OCI-LY7 (cell line): ENCODE measurements at regions not wholly inside any gene's neighbourhood (a gene's known extent, or its start where the extent isn't known, plus 50 kb on each side); places are given as distances from the start of the nearest gene placed in this dataset.

Experiments
- BruUV-seq: library from RNA; stranded (reverse); fragments of 400-500 nt; replicated peaks from 2 replicates; lab custom pipeline; 2021; lab: Mats Ljungman, UMichigan
- CTCF ChIA-PET: fragments of 300-600 bp; sonication (Branson Sonifier 250); formaldehyde crosslinking; loops from one replicate; lab custom pipeline; 2022; ENCODE audit warnings: antibody characterized with exemption; ENCODE audit not compliant: unreplicated experiment; lab: Charles Lee
- POLR2A ChIA-PET: fragments of 300-600 bp; sonication (Branson Sonifier 250); formaldehyde crosslinking; loops from one replicate; lab custom pipeline; 2022; ENCODE audit warnings: antibody characterized with exemption; lab: Charles Lee
- DNase-seq: peaks from one replicate; pipeline ENCODE4 v3.0.0-alpha.2; 2015; ENCODE audit warnings: low spot score
- H2AFZ ChIP-seq: fragments of 200-600 bp; sonication (generic), shearing (Covaris generic); 2 replicates; pipeline ENCODE4 v1.6.1; 2014; ENCODE audit warnings: mild to moderate bottlenecking, antibody characterized with exemption, low read length, moderate library complexity
- H3K27ac ChIP-seq: fragments of 200-600 bp; sonication (generic); 2 replicates; pipeline ENCODE4 v1.5.1; 2014; ENCODE audit warnings: mixed run types, low read depth, mild to moderate bottlenecking, moderate library complexity, low read length, inconsistent platforms; ENCODE audit not compliant: poor library complexity, severe bottlenecking
- H3K36me3 ChIP-seq: fragments of 200-600 bp; sonication (generic); 2 replicates; pipeline ENCODE4 v1.6.1; 2014; ENCODE audit warnings: mild to moderate bottlenecking, antibody characterized with exemption, low read length, moderate library complexity, mixed read lengths; ENCODE audit not compliant: insufficient read depth
- H3K4me1 ChIP-seq: fragments of 200-600 bp; sonication (generic); 2 replicates; pipeline ENCODE4 v1.5.1; 2014; ENCODE audit warnings: mild to moderate bottlenecking, low read length; ENCODE audit not compliant: insufficient read depth, poor library complexity, severe bottlenecking
- H3K4me2 ChIP-seq: fragments of 200-600 bp; sonication (generic); 2 replicates; pipeline ENCODE4 v1.6.1; 2014; ENCODE audit warnings: mild to moderate bottlenecking, low read length
- H3K4me3 ChIP-seq: fragments of 200-600 bp; sonication (generic); 2 replicates; pipeline ENCODE4 v1.5.1; 2014; ENCODE audit warnings: mild to moderate bottlenecking, low read depth, low read length; ENCODE audit not compliant: poor library complexity, severe bottlenecking
- H3K79me2 ChIP-seq: fragments of 200-600 bp; sonication (generic); 2 replicates; pipeline ENCODE4 v1.6.1; 2016; ENCODE audit warnings: low read depth, mild to moderate bottlenecking, low read length, moderate library complexity, mixed read lengths; ENCODE audit not compliant: insufficient read depth
- H3K9me2 ChIP-seq: fragments of 200-600 bp; sonication (generic); 2 replicates; pipeline ENCODE4 v1.6.1; 2016; ENCODE audit warnings: mild to moderate bottlenecking, low read length, mixed read lengths; ENCODE audit not compliant: insufficient read depth
- H3K9me3 ChIP-seq: fragments of 200-600 bp; sonication (generic); 2 replicates; pipeline ENCODE4 v1.6.1; 2014; ENCODE audit warnings: mild to moderate bottlenecking, mixed run types, low read length, mixed read lengths
- H4K20me1 ChIP-seq: fragments of 200-600 bp; sonication (generic); 2 replicates; pipeline ENCODE4 v1.6.1; 2014; ENCODE audit warnings: mild to moderate bottlenecking, antibody characterized with exemption, low read length, moderate library complexity, mixed read lengths; ENCODE audit not compliant: insufficient read depth
- CTCF ChIP-seq: fragments of 200-600 bp; sonication (generic); conservative IDR thresholded peaks from 2 replicates; pipeline ENCODE4 v1.5.1; 2014; ENCODE audit warnings: mild to moderate bottlenecking, antibody characterized with exemption, low read length, moderate library complexity, mixed read lengths
- EZH2phosphoT487 ChIP-seq: fragments of 200-600 bp; sonication (generic); IDR thresholded peaks from 2 replicates; pipeline ENCODE4 v1.6.1; 2018; ENCODE audit warnings: low read depth, borderline replicate concordance, mild to moderate bottlenecking, mixed run types, antibody characterized with exemption, low read length, moderate library complexity, mixed read lengths
- intact Hi-C: fragments of 100-400 bp; cut with micrococcal nuclease; formaldehyde crosslinking; loops from one replicate; pipeline ENCODE4 v1.10.0; 2022; ENCODE audit not compliant: unreplicated experiment

GRCh38 chr11:97149741-97150140 lies 759.9 kb downstream of the JRKL start:
- BruUV-seq = no TSS peak
- intact Hi-C loops = no loop called here
- H3K36me3 ChIP-seq = no peaks in the 10 kb centered on the region
- ChIA-PET POLR2A (no interaction called here), CTCF (no interaction called here)
- H3K9me2 ChIP-seq = no peaks in the 10 kb centered on the region
- no peaks in the 10 kb centered on the region for H3K9me3 ChIP-seq
- no peak overlapping the region for H3K4me3 ChIP-seq
- no peaks in the 10 kb centered on the region for H3K79me2 ChIP-seq
- H4K20me1 ChIP-seq = no peaks in the 10 kb centered on the region
- TF ChIP-seq EZH2phosphoT487 (no peak), CTCF (no peak)
- H2AFZ ChIP-seq = no peak overlapping the region
- H3K4me1 ChIP-seq = no peaks in the 10 kb centered on the region
- no peak overlapping the region for H3K4me2 ChIP-seq
- H3K27ac ChIP-seq = no peak overlapping the region
- DNase-seq = no peak

- TF ChIP-seq EZH2phosphoT487 = no peak
- no peak for TF ChIP-seq CTCF
- ChIA-PET CTCF (no interaction called here), POLR2A (no interaction called here)
- intact Hi-C loops = no loop called here
- Histone ChIP-seq H3K36me3 (no peaks in the 10 kb centered on the region), H3K9me2 (no peaks in the 10 kb centered on the region), H3K4me3 (no peak overlapping the region), H3K4me1 (no peaks in the 10 kb centered on the region), H3K4me2 (no peak overlapping the region), H2AFZ (no peak overlapping the region), H3K79me2 (no peaks in the 10 kb centered on the region), H4K20me1 (no peaks in the 10 kb centered on the region), H3K27ac (no peak overlapping the region), H3K9me3 (no peaks in the 10 kb centered on the region)
- no peak for DNase-seq
- BruUV-seq = no TSS peak
Observed at GRCh38 chr11:97157221-97157740, 767.5 kb downstream of the JRKL start.

- no TSS peak for BruUV-seq
Observed at GRCh38 chr11:97158243-97158642, 768.4 kb downstream of the JRKL start.

More at GRCh38 chr11:97158243-97158642, 768.4 kb downstream of the JRKL start:
- Histone ChIP-seq H3K36me3 (no peaks in the 10 kb centered on the region), H2AFZ (no peak overlapping the region), H3K27ac (no peak overlapping the region), H3K4me1 (no peaks in the 10 kb centered on the region), H3K9me3 (no peaks in the 10 kb centered on the region), H3K4me2 (no peak overlapping the region), H3K79me2 (no peaks in the 10 kb centered on the region), H3K9me2 (no peaks in the 10 kb centered on the region), H3K4me3 (no peak overlapping the region), H4K20me1 (no peaks in the 10 kb centered on the region)
- TF ChIP-seq EZH2phosphoT487 = no peak
- no peak for TF ChIP-seq CTCF
- DNase-seq = no peak
- CTCF ChIA-PET = no interaction called here
- POLR2A ChIA-PET = no interaction called here
- intact Hi-C loops = no loop called here
